A549 (cell line): ENCODE measurements at regions not wholly inside any gene's neighbourhood (a gene's known extent, or its start where the extent isn't known, plus 50 kb on each side); places are given as distances from the start of the nearest gene placed in this dataset.

Source experiments
- RFX5 ChIP-seq: fragments of 450-650 bp; IDR thresholded peaks from 2 replicates; pipeline ENCODE4 v1.7.1; 2014; ENCODE audit warnings: antibody characterized with exemption, mild to moderate bottlenecking, moderate library complexity
- TF ChIP-seq, protein P1 (sequence below): fragments of >200 bp; sonication (Bioruptor Twin); formaldehyde crosslinking; IDR thresholded peaks from 3 replicates; pipeline ENCODE4 v1.5.1; 2016

DNA sequence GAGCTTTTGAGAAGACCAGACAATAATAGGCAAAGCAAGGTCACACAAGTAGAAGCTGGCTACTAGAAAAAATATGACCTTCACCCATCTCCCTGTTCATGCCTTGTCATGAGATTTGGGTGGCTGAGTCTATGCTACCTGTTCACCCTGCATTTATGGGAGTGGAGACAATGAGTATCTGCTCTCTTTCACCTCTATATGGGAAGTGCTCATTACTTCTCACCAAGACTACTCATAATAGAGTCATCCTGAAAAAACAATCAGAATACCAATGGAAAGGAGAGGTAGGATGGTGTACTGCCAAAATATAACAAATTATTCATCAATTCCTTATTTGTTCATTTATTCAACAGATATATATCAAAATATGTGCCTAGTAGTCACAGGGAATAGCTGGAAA is 921.8 kb upstream of the INTU start:
- TF ChIP-seq, protein P1, sequence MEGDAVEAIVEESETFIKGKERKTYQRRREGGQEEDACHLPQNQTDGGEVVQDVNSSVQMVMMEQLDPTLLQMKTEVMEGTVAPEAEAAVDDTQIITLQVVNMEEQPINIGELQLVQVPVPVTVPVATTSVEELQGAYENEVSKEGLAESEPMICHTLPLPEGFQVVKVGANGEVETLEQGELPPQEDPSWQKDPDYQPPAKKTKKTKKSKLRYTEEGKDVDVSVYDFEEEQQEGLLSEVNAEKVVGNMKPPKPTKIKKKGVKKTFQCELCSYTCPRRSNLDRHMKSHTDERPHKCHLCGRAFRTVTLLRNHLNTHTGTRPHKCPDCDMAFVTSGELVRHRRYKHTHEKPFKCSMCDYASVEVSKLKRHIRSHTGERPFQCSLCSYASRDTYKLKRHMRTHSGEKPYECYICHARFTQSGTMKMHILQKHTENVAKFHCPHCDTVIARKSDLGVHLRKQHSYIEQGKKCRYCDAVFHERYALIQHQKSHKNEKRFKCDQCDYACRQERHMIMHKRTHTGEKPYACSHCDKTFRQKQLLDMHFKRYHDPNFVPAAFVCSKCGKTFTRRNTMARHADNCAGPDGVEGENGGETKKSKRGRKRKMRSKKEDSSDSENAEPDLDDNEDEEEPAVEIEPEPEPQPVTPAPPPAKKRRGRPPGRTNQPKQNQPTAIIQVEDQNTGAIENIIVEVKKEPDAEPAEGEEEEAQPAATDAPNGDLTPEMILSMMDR, result no peak
- TF ChIP-seq RFX5, result no peak
